Calu3 (cell line): ENCODE measurements at regions not wholly inside any gene's neighbourhood (a gene's known extent, or its start where the extent isn't known, plus 50 kb on each side); places are given as distances from the start of the nearest gene placed in this dataset.

ENCODE experiments used
- BruUV-seq: library from RNA; stranded (reverse); fragments of 400-500 nt; replicated peaks from 2 replicates; lab custom pipeline; 2021; lab: Mats Ljungman, UMichigan
- CTCF ChIA-PET: fragments of 300-600 bp; sonication (Branson Sonifier 250); formaldehyde crosslinking; loops from one replicate; lab custom pipeline; 2022; ENCODE audit warnings: antibody characterized with exemption; lab: Charles Lee
- DNase-seq: peaks from one replicate; pipeline ENCODE4 v3.0.0; 2022
- H3K27ac Mint-ChIP-seq: one replicate; pipeline ENCODE4 v1.8.0; 2022; ENCODE audit warnings: mixed read lengths; ENCODE audit not compliant: unreplicated experiment
- H3K27me3 Mint-ChIP-seq: one replicate; pipeline ENCODE4 v1.8.0; 2022; ENCODE audit warnings: mixed read lengths; ENCODE audit not compliant: unreplicated experiment
- H3K36me3 Mint-ChIP-seq: one replicate; pipeline ENCODE4 v1.8.0; 2022; ENCODE audit warnings: mild to moderate bottlenecking, moderate library complexity, mixed read lengths; ENCODE audit not compliant: insufficient read depth, unreplicated experiment
- H3K4me1 Mint-ChIP-seq: one replicate; pipeline ENCODE4 v1.8.0; 2022; ENCODE audit warnings: mild to moderate bottlenecking, low read depth, mixed read lengths; ENCODE audit not compliant: unreplicated experiment
- H3K4me3 Mint-ChIP-seq: one replicate; pipeline ENCODE4 v1.8.0; 2022; ENCODE audit warnings: mild to moderate bottlenecking, low read depth, moderate library complexity, mixed read lengths; ENCODE audit not compliant: unreplicated experiment
- H3K9me3 Mint-ChIP-seq: one replicate; pipeline ENCODE4 v1.8.0; 2022; ENCODE audit warnings: low read depth, mixed read lengths; ENCODE audit not compliant: unreplicated experiment
- CTCF ChIP-seq: fragments of 200-600 bp; IDR thresholded peaks from one replicate; pipeline ENCODE4 v1.8.0; 2022; ENCODE audit warnings: antibody characterized with exemption; ENCODE audit not compliant: unreplicated experiment
- intact Hi-C: fragments of 100-400 bp; cut with micrococcal nuclease; formaldehyde crosslinking; loops from one replicate; pipeline ENCODE4 v1.10.0; 2022; ENCODE audit not compliant: unreplicated experiment

- Mint-ChIP-seq H3K4me1 (peaks cover 17% of the 10 kb centered on the region), H3K4me3 (no peak overlapping the region), H3K27ac (no peak overlapping the region), H3K9me3 (peaks cover 4% of the 10 kb centered on the region), H3K27me3 (no peaks in the 10 kb centered on the region), H3K36me3 (no peaks in the 10 kb centered on the region)
- CTCF ChIA-PET = no interaction called here
- BruUV-seq = no TSS peak
- DNase-seq = no peak
- intact Hi-C loops = no loop called here
- no peak for TF ChIP-seq CTCF
These were observed 705.6 kb upstream of the PHF14 start for GRCh38 chr7:10268034-10268433.

- no peak overlapping the region for H3K4me3 Mint-ChIP-seq
- H3K27ac Mint-ChIP-seq = no peak overlapping the region
- no peaks in the 10 kb centered on the region for H3K27me3 Mint-ChIP-seq
- no TSS peak for BruUV-seq
- CTCF ChIA-PET = no interaction called here
- H3K9me3 Mint-ChIP-seq = no peaks in the 10 kb centered on the region
- no peak for TF ChIP-seq CTCF
- DNase-seq = no peak
- peaks cover 25% of the 10 kb centered on the region for H3K4me1 Mint-ChIP-seq
- no peaks in the 10 kb centered on the region for H3K36me3 Mint-ChIP-seq
- intact Hi-C loops = no loop called here
These were observed 690.8 kb upstream of the PHF14 start for GRCh38 chr7:10282909-10283308.

- H3K4me1 Mint-ChIP-seq = peaks cover 25% of the 10 kb centered on the region
- no peaks in the 10 kb centered on the region for H3K27me3 Mint-ChIP-seq
- intact Hi-C loops = no loop called here
- no TSS peak for BruUV-seq
- no peaks in the 10 kb centered on the region for H3K9me3 Mint-ChIP-seq
- H3K4me3 Mint-ChIP-seq = no peak overlapping the region
- no peaks in the 10 kb centered on the region for H3K36me3 Mint-ChIP-seq
- CTCF ChIA-PET = no interaction called here
- no peak for DNase-seq
- TF ChIP-seq CTCF = no peak
- H3K27ac Mint-ChIP-seq = no peak overlapping the region
These were observed 689.7 kb upstream of the PHF14 start for GRCh38 chr7:10284001-10284400.

GRCh38 chr7:10299384-10299783 lies 674.3 kb upstream of the PHF14 start:
- intact Hi-C loops = no loop called here
- CTCF ChIA-PET = no interaction called here
- TF ChIP-seq CTCF = no peak
- Mint-ChIP-seq H3K36me3 (no peaks in the 10 kb centered on the region), H3K4me3 (no peak overlapping the region), H3K27me3 (no peaks in the 10 kb centered on the region), H3K27ac (no peak overlapping the region), H3K4me1 (peaks cover 10% of the 10 kb centered on the region), H3K9me3 (peaks cover 3% of the 10 kb centered on the region)
- BruUV-seq = no TSS peak
- no peak for DNase-seq

- CTCF ChIA-PET = interaction anchor here (0.9 kb wide), 1 partner anchor 37 kb away, joined by 3 read pairs; no protein-coding TSS in a partner anchor
- peaks cover 12% of the 10 kb centered on the region for H3K4me1 Mint-ChIP-seq
- no peak for DNase-seq
- no peak overlapping the region for H3K27ac Mint-ChIP-seq
- no peaks in the 10 kb centered on the region for H3K27me3 Mint-ChIP-seq
- no peaks in the 10 kb centered on the region for H3K36me3 Mint-ChIP-seq
- intact Hi-C loops = no loop called here
- BruUV-seq = no TSS peak
- no peak for TF ChIP-seq CTCF
- peaks cover 4% of the 10 kb centered on the region for H3K9me3 Mint-ChIP-seq
- no peak overlapping the region for H3K4me3 Mint-ChIP-seq
These were observed 673.1 kb upstream of the PHF14 start for GRCh38 chr7:10300577-10300976.
